HL-60 (cell line): ENCODE measurements at regions not wholly inside any gene's neighbourhood (a gene's known extent, or its start where the extent isn't known, plus 50 kb on each side); places are given as distances from the start of the nearest gene placed in this dataset.

ENCODE experiments used
- CTCF ChIP-seq: IDR thresholded peaks from one replicate; pipeline ENCODE4 v1.5.1; 2011; ENCODE audit warnings: low read length, control low read depth, inconsistent platforms; ENCODE audit not compliant: insufficient read depth
- GABPA ChIP-seq: IDR thresholded peaks from 2 replicates; pipeline ENCODE4 v1.6.1; 2012; ENCODE audit warnings: low read depth
- POLR2AphosphoS5 ChIP-seq: IDR thresholded peaks from 2 replicates; pipeline ENCODE4 v1.6.1; 2012; ENCODE audit warnings: low read depth

GRCh38 chr11:10360835-10361234 is 56.0 kb downstream of the ADM start:
- no peak for TF ChIP-seq POLR2AphosphoS5
- no peak for TF ChIP-seq CTCF
- TF ChIP-seq GABPA = no peak
